Subcutaneous abdominal adipose tissue (tissue), 5 donors: ENCODE measurements at regions not wholly inside any gene's neighbourhood (a gene's known extent, or its start where the extent isn't known, plus 50 kb on each side); places are given as distances from the start of the nearest gene placed in this dataset.

ENCODE experiments used
- H3K27ac ChIP-seq: one replicate; pipeline ENCODE4 v1.7.0; 2013; ENCODE audit warnings: low read depth, mild to moderate bottlenecking, inconsistent platforms, low read length, moderate library complexity
- H3K27me3 ChIP-seq, 5 donors: one replicate each; pipeline ENCODE4 v1.7.0; 2013; ENCODE audit warnings: low read length in 5 of 5, inconsistent platforms in 1 of 5; ENCODE audit not compliant: control insufficient read depth in 5 of 5, insufficient read depth in 4 of 5
- H3K36me3 ChIP-seq, 5 donors: one replicate each; pipeline ENCODE4 v1.7.0; 2013; ENCODE audit warnings: low read length in 5 of 5; ENCODE audit not compliant: control insufficient read depth in 5 of 5, insufficient read depth in 5 of 5
- H3K4me1 ChIP-seq, 5 donors: one replicate each; pipeline ENCODE4 v1.7.0; 2013; ENCODE audit warnings: low read length in 5 of 5, mild to moderate bottlenecking in 3 of 5, moderate library complexity in 1 of 5; ENCODE audit not compliant: control insufficient read depth in 5 of 5, insufficient read depth in 5 of 5
- H3K4me3 ChIP-seq, 5 donors: one replicate each; pipeline ENCODE4 v1.7.0; 2013; ENCODE audit warnings: low read length in 5 of 5, low read depth in 1 of 5
- H3K9ac ChIP-seq, 5 donors: one replicate each; pipeline ENCODE4 v1.7.0; 2013; ENCODE audit warnings: low read length in 5 of 5, mild to moderate bottlenecking in 4 of 5, moderate library complexity in 3 of 5
- H3K9me3 ChIP-seq, 5 donors: one replicate each; pipeline ENCODE4 v1.7.0; 2013; ENCODE audit warnings: low read length in 5 of 5; ENCODE audit not compliant: control insufficient read depth in 5 of 5
- donor health status: healthy.
- donor health status: healthy.
- donor health status: healthy.
- donor health status: healthy.
- donor health status: healthy.

- H3K4me3 ChIP-seq, result no peak overlapping the region
These were observed 963.4 kb downstream of the PCDH17 start for GRCh38 chr13:58594747-58595600.

GRCh38 chr13:58597552-58597951, 966.0 kb downstream of the PCDH17 start:
- no peaks in the 10 kb centered on the region for H3K4me1 ChIP-seq
- H3K27me3 ChIP-seq, result no peaks in the 10 kb centered on the region

More at GRCh38 chr13:58594747-58595600, 963.4 kb downstream of the PCDH17 start:
- no peaks in the 10 kb centered on the region for H3K36me3 ChIP-seq
- no peaks in the 10 kb centered on the region for H3K9me3 ChIP-seq
- no peaks in the 10 kb centered on the region for H3K27me3 ChIP-seq
- H3K9ac ChIP-seq, result no peak overlapping the region
- H3K27ac ChIP-seq, result no peak overlapping the region
- H3K4me1 ChIP-seq, result no peaks in the 10 kb centered on the region

GRCh38 chr13:58598241-58598640, 966.7 kb downstream of the PCDH17 start:
- Histone ChIP-seq H3K27me3 (no peaks in the 10 kb centered on the region), H3K4me1 (no peaks in the 10 kb centered on the region), H3K4me3 (no peak overlapping the region)

More at GRCh38 chr13:58597552-58597951, 966.0 kb downstream of the PCDH17 start:
- Histone ChIP-seq H3K4me3 (no peak overlapping the region), H3K9ac (no peak overlapping the region), H3K9me3 (no peaks in the 10 kb centered on the region), H3K27ac (no peak overlapping the region), H3K36me3 (no peaks in the 10 kb centered on the region)

DNA sequence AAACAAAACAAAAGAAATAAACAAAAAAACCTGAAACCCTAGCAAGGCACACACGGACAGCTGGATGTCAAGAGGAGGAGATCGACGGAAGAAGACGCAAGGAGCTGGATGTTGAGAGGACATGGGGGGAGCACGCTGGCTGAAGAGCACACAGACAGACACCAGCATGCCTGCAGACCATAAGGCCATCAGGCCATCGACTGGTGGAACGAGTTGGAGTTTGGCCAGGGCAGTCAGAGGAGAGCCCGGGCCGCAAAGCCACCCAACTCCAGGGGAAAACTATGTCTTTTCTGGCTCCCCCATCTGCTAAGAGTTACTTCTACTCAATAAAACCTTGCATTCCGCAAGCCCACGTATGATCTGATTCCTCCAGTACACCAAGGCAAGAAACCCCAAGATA, 979.6 kb downstream of the PCDH17 start:
- H3K27me3 ChIP-seq, result no peaks in the 10 kb centered on the region
- H3K4me3 ChIP-seq, result no peak overlapping the region
- no peak overlapping the region for H3K9ac ChIP-seq
- no peak overlapping the region for H3K27ac ChIP-seq
- H3K4me1 ChIP-seq, result no peaks in the 10 kb centered on the region
- no peaks in the 10 kb centered on the region for H3K36me3 ChIP-seq
- H3K9me3 ChIP-seq, result no peaks in the 10 kb centered on the region

More at GRCh38 chr13:58598241-58598640, 966.7 kb downstream of the PCDH17 start:
- H3K9ac ChIP-seq, result no peak overlapping the region
- H3K27ac ChIP-seq, result no peak overlapping the region
- no peaks in the 10 kb centered on the region for H3K36me3 ChIP-seq
- H3K9me3 ChIP-seq, result no peaks in the 10 kb centered on the region

DNA sequence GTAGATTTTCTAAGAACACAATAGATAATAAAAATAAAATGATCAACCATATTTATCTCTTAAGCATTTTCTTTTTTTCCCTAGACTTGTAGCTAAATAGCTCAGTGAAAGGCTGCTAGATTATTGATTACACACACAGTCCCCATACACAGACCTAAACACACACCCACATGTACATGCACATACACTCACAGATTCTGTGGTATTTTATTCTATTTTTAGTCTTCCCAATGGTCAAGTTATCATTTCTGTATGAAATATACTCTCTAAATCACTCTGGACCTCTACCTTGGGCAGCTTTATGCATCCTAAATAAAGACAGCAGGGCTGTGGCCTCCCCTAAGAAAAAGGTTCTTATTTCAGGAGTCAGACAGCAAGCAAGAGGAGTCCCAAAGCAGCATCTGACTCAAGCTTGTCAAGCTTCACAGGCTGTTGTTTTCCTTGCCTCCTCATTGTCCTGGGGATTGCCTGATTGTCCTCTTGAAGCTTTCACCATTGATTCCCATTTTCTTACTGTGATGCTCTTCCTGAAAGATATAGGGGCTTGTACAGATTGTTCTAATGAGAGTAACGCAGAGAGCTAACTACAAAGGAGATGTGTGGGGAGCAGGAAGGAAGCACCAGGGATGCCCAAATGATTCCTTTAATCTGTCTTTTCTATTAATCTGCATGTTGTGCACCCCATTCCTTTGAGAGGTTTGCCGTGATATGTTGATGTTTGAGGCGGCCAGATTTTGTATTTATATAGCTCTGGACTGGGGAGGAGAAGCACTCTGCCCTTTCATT, 986.5 kb downstream of the PCDH17 start:
- Histone ChIP-seq H3K9me3 (no peaks in the 10 kb centered on the region), H3K27ac (no peak overlapping the region), H3K4me3 (no peak overlapping the region), H3K4me1 (no peaks in the 10 kb centered on the region), H3K36me3 (no peaks in the 10 kb centered on the region), H3K27me3 (no peaks in the 10 kb centered on the region), H3K9ac (no peak overlapping the region)

DNA sequence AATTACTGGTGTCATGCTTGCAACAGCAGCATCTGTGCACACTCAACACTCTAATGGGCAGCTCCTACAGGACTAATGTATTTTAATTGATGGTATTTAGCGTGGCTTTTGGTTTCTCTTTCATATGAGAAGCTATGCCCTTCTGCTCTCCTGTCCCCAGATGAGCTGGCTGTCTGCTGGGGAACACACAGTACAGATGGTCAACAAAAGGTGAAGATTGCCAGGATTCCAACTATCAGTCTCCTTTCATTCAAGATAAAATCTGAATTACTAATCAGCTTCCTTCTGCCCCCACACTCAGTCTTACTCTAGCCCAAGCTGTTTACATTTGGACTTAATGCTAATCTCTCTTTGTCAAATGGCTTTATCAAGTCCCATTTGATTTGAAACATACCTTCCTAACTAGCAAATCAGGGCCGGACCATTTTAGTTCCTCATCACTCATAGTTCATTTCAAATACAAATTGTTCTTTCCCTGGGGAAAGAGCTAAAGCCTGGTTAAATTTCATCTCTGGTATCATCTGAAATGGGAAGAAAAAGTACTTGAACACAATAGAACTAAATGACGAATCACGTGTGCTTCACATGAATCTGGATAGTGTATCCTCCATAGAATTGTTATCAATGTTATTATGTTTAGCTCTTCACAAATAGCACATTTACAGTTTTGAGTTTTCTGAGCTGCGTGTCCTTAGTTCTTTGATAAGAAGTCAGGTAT, 988.0 kb downstream of the PCDH17 start:
- Histone ChIP-seq H3K27me3 (no peaks in the 10 kb centered on the region), H3K4me3 (no peak overlapping the region), H3K4me1 (no peaks in the 10 kb centered on the region), H3K9me3 (no peaks in the 10 kb centered on the region), H3K27ac (no peak overlapping the region), H3K36me3 (no peaks in the 10 kb centered on the region), H3K9ac (no peak overlapping the region)

GRCh38 chr13:58620176-58620575, 988.6 kb downstream of the PCDH17 start:
- no peak overlapping the region for H3K27ac ChIP-seq
- no peaks in the 10 kb centered on the region for H3K4me1 ChIP-seq
- H3K9ac ChIP-seq, result no peak overlapping the region
- H3K9me3 ChIP-seq, result peaks cover 0 to 1% (median 0%) of the 10 kb centered on the region in 5 donors
- no peak overlapping the region for H3K4me3 ChIP-seq
- H3K27me3 ChIP-seq, result no peaks in the 10 kb centered on the region
- H3K36me3 ChIP-seq, result no peaks in the 10 kb centered on the region

DNA sequence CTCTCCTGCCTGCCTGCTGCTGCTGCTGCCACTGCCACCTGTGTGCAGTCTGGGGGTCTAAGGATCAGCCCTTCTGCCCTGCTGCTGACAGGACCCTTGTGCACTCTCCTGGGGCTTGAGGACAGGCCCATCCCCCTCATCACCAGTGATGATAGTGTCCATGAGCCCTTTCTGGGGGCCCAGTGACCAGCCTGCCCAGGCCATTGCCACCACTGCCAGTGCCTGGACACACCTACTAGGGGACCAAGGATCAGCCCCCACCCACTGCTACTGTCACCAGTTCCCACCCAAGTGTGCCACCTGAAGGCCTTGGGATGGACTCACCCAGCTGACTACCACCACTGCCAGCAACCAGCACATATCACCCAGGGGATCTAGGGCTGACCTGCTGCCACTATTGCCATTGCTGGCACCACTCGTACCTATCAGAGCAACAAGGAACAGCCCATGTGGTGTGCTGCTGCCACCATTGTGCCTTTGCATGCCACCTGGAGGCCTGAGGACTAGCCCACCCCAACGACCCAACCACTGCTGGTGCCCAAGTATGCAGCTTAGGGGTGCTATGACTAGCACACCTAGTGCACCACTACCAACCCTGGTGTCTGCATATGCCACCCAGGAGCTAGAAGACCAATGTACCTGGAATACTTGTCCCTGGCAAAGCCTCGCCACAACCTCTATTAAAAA, 994.3 kb downstream of the PCDH17 start:
- Histone ChIP-seq H3K9me3 (peaks cover 0 to 12% (median 0%) of the 10 kb centered on the region in 5 donors), H3K9ac (no peak overlapping the region), H3K27me3 (no peaks in the 10 kb centered on the region), H3K4me3 (no peak overlapping the region), H3K4me1 (no peaks in the 10 kb centered on the region), H3K36me3 (no peaks in the 10 kb centered on the region), H3K27ac (no peak overlapping the region)

DNA sequence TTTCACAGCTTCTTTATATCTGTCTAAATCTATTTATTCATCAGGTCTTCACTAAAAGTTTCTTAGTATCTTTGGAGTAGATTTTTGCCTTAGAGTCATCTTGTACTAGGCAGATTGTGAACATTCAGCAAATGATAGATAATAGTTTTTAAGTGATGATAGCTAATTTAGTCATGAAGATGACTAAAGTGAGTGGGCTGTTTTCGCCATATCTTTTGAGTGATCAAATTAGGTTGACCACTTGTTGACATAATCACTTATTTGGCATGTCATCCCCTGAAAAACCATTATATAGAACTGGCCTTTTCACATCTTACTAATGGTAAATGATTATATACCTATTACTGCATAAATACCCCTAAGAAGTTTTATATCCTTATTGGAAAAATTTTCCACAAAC, 999.2 kb downstream of the PCDH17 start:
- Histone ChIP-seq H3K27ac (no peak overlapping the region), H3K27me3 (no peaks in the 10 kb centered on the region), H3K4me1 (no peaks in the 10 kb centered on the region), H3K4me3 (no peak overlapping the region), H3K9me3 (peaks cover 0 to 4% (median 0%) of the 10 kb centered on the region in 5 donors), H3K9ac (no peak overlapping the region), H3K36me3 (no peaks in the 10 kb centered on the region)
